Aorta (tissue), 5 donors: ENCODE measurements at regions not wholly inside any gene's neighbourhood (a gene's known extent, or its start where the extent isn't known, plus 50 kb on each side); places are given as distances from the start of the nearest gene placed in this dataset.
"Not testable (repeated sequence)": the region's sequence is repeated elsewhere in the genome, so short reads cannot be mapped to it uniquely, and the experiment has no call there.

Experiments
- ATAC-seq: fragments of 200-7000 bp; cut with Tn5 transposase; one replicate; pipeline ENCODE4 v1.9.1; 2022; ENCODE audit warnings: moderate library complexity; ENCODE audit not compliant: low FRiP score
- DNase-seq, 2 donors: peaks; one replicate each; pipeline ENCODE4 v3.0.0-alpha.2; 2020
- H3K27ac ChIP-seq, 2 donors: one replicate each; pipeline ENCODE4 v1.5.1; 2013; ENCODE audit warnings: low read length in 2 of 2, mild to moderate bottlenecking in 2 of 2, moderate library complexity in 2 of 2, control low read depth in 1 of 2, inconsistent platforms in 1 of 2, low read depth in 1 of 2
- H3K27me3 ChIP-seq, 2 donors: one replicate each; pipeline ENCODE4 v1.6.1; 2013; ENCODE audit warnings: control low read depth in 1 of 2, low read length in 1 of 2, mild to moderate bottlenecking in 1 of 2, moderate library complexity in 1 of 2; ENCODE audit not compliant: insufficient read depth in 2 of 2, control insufficient read depth in 1 of 2
- H3K36me3 ChIP-seq, 2 donors: one replicate each; pipeline ENCODE4 v1.6.1; 2013; ENCODE audit warnings: control low read depth in 1 of 2, low read length in 1 of 2, mild to moderate bottlenecking in 1 of 2; ENCODE audit not compliant: insufficient read depth in 2 of 2, control insufficient read depth in 1 of 2
- H3K4me1 ChIP-seq, 2 donors: one replicate each; pipeline ENCODE4 v1.6.1; 2013; ENCODE audit warnings: low read length in 2 of 2, control low read depth in 1 of 2, mild to moderate bottlenecking in 1 of 2, moderate library complexity in 1 of 2; ENCODE audit not compliant: insufficient read depth in 2 of 2, control insufficient read depth in 1 of 2
- H3K4me3 ChIP-seq, 2 donors: one replicate each; pipeline ENCODE4 v1.5.1; 2013; ENCODE audit warnings: low read length in 2 of 2, control low read depth in 1 of 2, mild to moderate bottlenecking in 1 of 2
- H3K9me3 ChIP-seq: one replicate; pipeline ENCODE4 v1.6.1; 2013; ENCODE audit warnings: mild to moderate bottlenecking, low read length; ENCODE audit not compliant: control insufficient read depth
- WGBS, 2 donors: extraction: QIAGEN DNeasy Blood & Tissue Kit; methylation state at CpG; one replicate each; pipeline ENCODE4 v1.1.7; 2013; 5-methylcytosine and 5-hydroxymethylcytosine counted together
- intact Hi-C, 2 donors: fragments of 100-400 bp; cut with DNase I; formaldehyde crosslinking; loops; one replicate each; pipeline versions ENCODE4 v1.14.2 to v1.15.0; 2022
- donor health status: healthy with polysubstance abuse.
- donor health status: Bipolar disorder and iron deficiency.
- donor health status: DM: no; HTN: no; CAD: no.
- donor health status: DM: no; HTN: no; CAD: no.
- donor health status: DM: yes; HTN: yes; CAD: no.

- no peak overlapping the region for H3K27ac ChIP-seq
- H3K36me3 ChIP-seq = no peaks in the 10 kb centered on the region
- H3K4me1 ChIP-seq = no peaks in the 10 kb centered on the region
- H3K27me3 ChIP-seq = no peaks in the 10 kb centered on the region
- H3K9me3 ChIP-seq = no peaks in the 10 kb centered on the region
- intact Hi-C loops = no loop called here
- no peak overlapping the region for H3K4me3 ChIP-seq
- DNase-seq = no peak
- ATAC-seq = no peak
- WGBS, 2 donors = 69 to 74% methylated on average over 7 of the region's 7 CpGs
These were observed 80.6 kb upstream of the UXS1 start for GRCh38 chr2:106274668-106275067.

GRCh38 chr2:106272216-106272807 lies 78.2 kb upstream of the UXS1 start:
- DNase-seq (no peak), ATAC-seq (no peak)
- Histone ChIP-seq H3K36me3 (no peaks in the 10 kb centered on the region), H3K4me3 (no peak overlapping the region), H3K9me3 (no peaks in the 10 kb centered on the region), H3K27ac (no peak overlapping the region), H3K27me3 (no peaks in the 10 kb centered on the region), H3K4me1 (no peaks in the 10 kb centered on the region)
- intact Hi-C loops = no loop called here
- WGBS, 2 donors = 83 to 85% methylated on average over 7 of the region's 7 CpGs

- 82 to 92% methylated on average over 9 of the region's 9 CpGs for WGBS, 2 donors
- Histone ChIP-seq H3K4me1 (no peaks in the 10 kb centered on the region), H3K27ac (no peak overlapping the region), H3K9me3 (no peaks in the 10 kb centered on the region), H3K4me3 (no peak overlapping the region), H3K36me3 (no peaks in the 10 kb centered on the region), H3K27me3 (no peaks in the 10 kb centered on the region)
- DNase-seq = no peak
- ATAC-seq = peak; percentile 56
- intact Hi-C loops = no loop called here
These were observed 76.4 kb upstream of the UXS1 start for GRCh38 chr2:106270471-106270891.

GRCh38 chr2:106269591-106270291 lies 75.6 kb upstream of the UXS1 start:
- H3K36me3 ChIP-seq = no peaks in the 10 kb centered on the region
- DNase-seq (peak; percentile 54 to 75), ATAC-seq (peak; percentile 72)
- H3K4me3 ChIP-seq = no peak overlapping the region
- no peaks in the 10 kb centered on the region for H3K9me3 ChIP-seq
- intact Hi-C loops = no loop called here
- H3K4me1 ChIP-seq = no peaks in the 10 kb centered on the region
- 17 to 23% methylated on average over 44 of the region's 44 CpGs for WGBS, 2 donors
- no peaks in the 10 kb centered on the region for H3K27me3 ChIP-seq
- H3K27ac ChIP-seq = no peak overlapping the region

GRCh38 chr2:106267997-106268396 lies 73.9 kb upstream of the UXS1 start:
- Histone ChIP-seq H3K9me3 (no peaks in the 10 kb centered on the region), H3K4me3 (no peak overlapping the region), H3K27ac (no peak overlapping the region), H3K36me3 (no peaks in the 10 kb centered on the region), H3K4me1 (no peaks in the 10 kb centered on the region), H3K27me3 (no peaks in the 10 kb centered on the region)
- DNase-seq (no peak), ATAC-seq (no peak)
- intact Hi-C loops = no loop called here
- WGBS, 2 donors = 63 to 64% methylated on average over 4 of the region's 4 CpGs

- Histone ChIP-seq H3K27me3 (no peaks in the 10 kb centered on the region), H3K9me3 (no peaks in the 10 kb centered on the region), H3K36me3 (no peaks in the 10 kb centered on the region), H3K4me3 (no peak overlapping the region), H3K4me1 (no peaks in the 10 kb centered on the region), H3K27ac (no peak overlapping the region)
- no peak for ATAC-seq
- WGBS, 2 donors = 43 to 52% methylated on average over 6 of the region's 6 CpGs
- no peak for DNase-seq
- intact Hi-C loops = no loop called here
These were observed 67.8 kb upstream of the UXS1 start for GRCh38 chr2:106261871-106262321.

- WGBS, 2 donors = 94% methylated on average over 7 of the region's 7 CpGs
- not testable (repeated sequence) for H3K36me3 ChIP-seq, ATAC-seq
These were observed 64.8 kb upstream of the UXS1 start for GRCh38 chr2:106258859-106259258.

GRCh38 chr2:106257830-106258229 lies 63.7 kb upstream of the UXS1 start:
- H3K36me3 ChIP-seq = no peaks in the 10 kb centered on the region
- 82% methylated on average over 3 of the region's 3 CpGs for WGBS, 2 donors
- no peaks in the 10 kb centered on the region for H3K4me1 ChIP-seq
- H3K9me3 ChIP-seq = no peaks in the 10 kb centered on the region
- intact Hi-C loops = no loop called here
- H3K27ac ChIP-seq = no peak overlapping the region
- no peaks in the 10 kb centered on the region for H3K27me3 ChIP-seq
- no peak for ATAC-seq
- no peak for DNase-seq
- H3K4me3 ChIP-seq = no peak overlapping the region

More at GRCh38 chr2:106258859-106259258, 64.8 kb upstream of the UXS1 start:
- intact Hi-C loops, H3K4me1 ChIP-seq, H3K4me3 ChIP-seq, DNase-seq, H3K27ac ChIP-seq, H3K27me3 ChIP-seq, H3K9me3 ChIP-seq: not testable (repeated sequence)

GRCh38 chr2:106257135-106257534 lies 63.0 kb upstream of the UXS1 start:
- Histone ChIP-seq H3K9me3 (no peaks in the 10 kb centered on the region), H3K27ac (no peak overlapping the region), H3K4me1 (no peaks in the 10 kb centered on the region), H3K27me3 (no peaks in the 10 kb centered on the region), H3K4me3 (no peak overlapping the region), H3K36me3 (no peaks in the 10 kb centered on the region)
- DNase-seq = no peak
- no peak for ATAC-seq
- intact Hi-C loops = no loop called here
- 96 to 97% methylated on average over 5 of the region's 5 CpGs for WGBS, 2 donors
